K562 (cell line): ENCODE measurements at regions not wholly inside any gene's neighbourhood (a gene's known extent, or its start where the extent isn't known, plus 50 kb on each side); places are given as distances from the start of the nearest gene placed in this dataset.

Experiments used
- ATAC-seq: fragments of 200-7000 bp; cut with Tn5 transposase; 3 replicates; pipeline ENCODE4 v1.9.1; 2020; ENCODE audit warnings: moderate library complexity
- BruUV-seq: library from RNA; stranded (reverse); fragments of 400-500 nt; replicated peaks from 2 replicates; lab custom pipeline; 2021; lab: Mats Ljungman, UMichigan
- CTCF ChIA-PET: fragments of 300-600 bp; formaldehyde crosslinking; extraction: SDS; loops from one replicate; lab custom pipeline; 2021; ENCODE audit warnings: low intra/inter-chr PET ratio; lab: Yijun Ruan, JAX
- POLR2A ChIA-PET: fragments of 300-600, 350-650 bp; sonication (Branson Sonifier 250); formaldehyde crosslinking; extraction: SDS; loops from one replicate; lab custom pipeline; 2021; ENCODE audit warnings: antibody characterized with exemption, inconsistent platforms; lab: Yijun Ruan, JAX
- DNase-seq, 4 experiments: peaks; one replicate each; pipeline versions ENCODE4 v3.0.0 to v3.0.0-alpha.2; 2011 to 2018; ENCODE audit warnings: low spot score in 3 of 4, mixed read lengths in 3 of 4; ENCODE audit errors: extremely low read depth in 1 of 4
- FAIRE-seq: peaks from 2 replicates; lab custom pipeline; 2011; peaks lifted over from hg19 to GRCh38; lab: Jason Lieb, UNC
- H2AFZ ChIP-seq: 2 replicates; pipeline ENCODE4 v1.6.0; 2011; ENCODE audit warnings: low read depth, low read length, control low read depth, inconsistent platforms
- H3K27ac ChIP-seq: fragments of 200-600 bp; 3 replicates; pipeline ENCODE4 v1.8.0; 2011; ENCODE audit warnings: low read depth, mild to moderate bottlenecking, control low read depth, inconsistent platforms, low read length, moderate library complexity, mixed read lengths; ENCODE audit errors: extremely low read depth
- H3K27me3 ChIP-seq, 2 experiments: fragments of 300-600 bp in 1 of 2; 2 replicates in 1 of 2; 3 replicates in 1 of 2; pipeline versions ENCODE4 v1.6.0 to v1.8.0; 2011; ENCODE audit warnings: inconsistent platforms in 2 of 2, low read length in 2 of 2, mild to moderate bottlenecking in 1 of 2, mixed read lengths in 1 of 2, moderate library complexity in 1 of 2; ENCODE audit not compliant: control insufficient read depth in 2 of 2, insufficient read depth in 2 of 2
- H3K36me3 ChIP-seq: fragments of 300-600 bp; 3 replicates; pipeline ENCODE4 v1.8.0; 2011; ENCODE audit warnings: mild to moderate bottlenecking, low read length, inconsistent platforms; ENCODE audit not compliant: control insufficient read depth, insufficient read depth
- H3K4me1 ChIP-seq, 2 experiments: fragments of 200-600 bp in 1 of 2; replicated peaks in 1 of 2; 2 replicates in 1 of 2; 3 replicates in 1 of 2; pipeline versions ENCODE4 v1.5.1 to v1.8.0; 2011; ENCODE audit warnings: inconsistent platforms in 2 of 2, low read length in 2 of 2, mild to moderate bottlenecking in 1 of 2, mixed read lengths in 1 of 2, moderate library complexity in 1 of 2; ENCODE audit not compliant: control insufficient read depth in 2 of 2, insufficient read depth in 2 of 2
- H3K4me2 ChIP-seq: 2 replicates; pipeline ENCODE4 v1.6.1; 2011; ENCODE audit warnings: low read length, control low read depth, inconsistent platforms, mixed read lengths; ENCODE audit not compliant: insufficient read depth
- H3K4me3 ChIP-seq: fragments of 200-600 bp; sonication (generic), shearing (Covaris generic); 2 replicates; pipeline ENCODE4 v1.5.1; 2016; ENCODE audit warnings: control low read depth, inconsistent platforms
- H3K79me2 ChIP-seq: fragments of 200-600 bp; 3 replicates; pipeline ENCODE4 v1.8.0; 2011; ENCODE audit warnings: low read length, inconsistent platforms; ENCODE audit not compliant: control insufficient read depth, insufficient read depth
- H3K9ac ChIP-seq, 2 experiments: 2 replicates each; pipeline versions ENCODE4 v1.6.0 to v1.6.1; 2011; ENCODE audit warnings: low read depth in 2 of 2, low read length in 2 of 2, control low read depth in 1 of 2, inconsistent platforms in 1 of 2, mild to moderate bottlenecking in 1 of 2, mixed read lengths in 1 of 2; ENCODE audit not compliant: insufficient read depth in 1 of 2
- H3K9me1 ChIP-seq: one replicate; pipeline ENCODE4 v1.6.0; 2011; ENCODE audit warnings: inconsistent platforms, mild to moderate bottlenecking, low read length, moderate library complexity; ENCODE audit not compliant: control insufficient read depth, insufficient read depth
- H3K9me3 ChIP-seq: replicated peaks from 2 replicates; pipeline ENCODE4 v1.5.1; 2011; ENCODE audit warnings: low read depth, low read length, inconsistent platforms; ENCODE audit not compliant: control insufficient read depth, insufficient read depth
- H4K20me1 ChIP-seq: replicated peaks from 2 replicates; pipeline ENCODE4 v1.6.1; 2011; ENCODE audit warnings: low read length, inconsistent platforms, mixed read lengths; ENCODE audit not compliant: control insufficient read depth, insufficient read depth
- ARID1B ChIP-seq: fragments of 450-650 bp; IDR thresholded peaks from 2 replicates; pipeline ENCODE4 v1.6.1; 2016; ENCODE audit warnings: antibody characterized with exemption, mild to moderate bottlenecking, inconsistent platforms
- ATF3 ChIP-seq, 2 experiments: fragments of 450-650 bp in 1 of 2; sonication (generic) in 1 of 2; formaldehyde crosslinking in 1 of 2; IDR thresholded peaks in 1 of 2; conservative IDR thresholded peaks in 1 of 2; 2 replicates each; pipeline versions ENCODE4 v1.6.1 to v1.8.1; 2016 to 2023; ENCODE audit warnings: mild to moderate bottlenecking in 2 of 2, moderate library complexity in 2 of 2, inconsistent platforms in 1 of 2, missing genetic modification reagents in 1 of 2
- CBFB ChIP-seq: sonication (generic); formaldehyde crosslinking; IDR thresholded peaks from 2 replicates; pipeline ENCODE4 v1.4.0; 2020; ENCODE audit warnings: mild to moderate bottlenecking, missing genetic modification reagents
- IRF1 ChIP-seq: sonication (generic); formaldehyde crosslinking; IDR thresholded peaks from 2 replicates; pipeline ENCODE4 v1.8.0; 2022; ENCODE audit warnings: missing genetic modification reagents, mild to moderate bottlenecking, borderline replicate concordance
- KAT7 ChIP-seq: sonication (generic); formaldehyde crosslinking; IDR thresholded peaks from 2 replicates; pipeline ENCODE4 v1.8.0; 2022; ENCODE audit warnings: missing genetic modification reagents, mild to moderate bottlenecking, borderline replicate concordance
- NFXL1 ChIP-seq: fragments of 450-650 bp; formaldehyde crosslinking; IDR thresholded peaks from 2 replicates; pipeline ENCODE4 v1.4.0; 2021; ENCODE audit warnings: mild to moderate bottlenecking
- PHB2 ChIP-seq: fragments of 450-650 bp; IDR thresholded peaks from 2 replicates; pipeline ENCODE4 v1.6.1; 2017; ENCODE audit warnings: low read depth
- RBM14 ChIP-seq: fragments of 200-400 bp; formaldehyde crosslinking; IDR thresholded peaks from 2 replicates; pipeline ENCODE4 v1.6.1; 2018; ENCODE audit warnings: low read depth, mild to moderate bottlenecking, low read length, moderate library complexity, borderline replicate concordance; ENCODE audit not compliant: insufficient read depth
- SP2 ChIP-seq: IDR thresholded peaks from 2 replicates; pipeline ENCODE4 v1.6.1; 2011; ENCODE audit warnings: mild to moderate bottlenecking, low read depth, low read length, moderate library complexity; ENCODE audit not compliant: poor library complexity, severe bottlenecking; ENCODE audit errors: extremely low read depth
- SUPT5H ChIP-seq: fragments of 450-650 bp; IDR thresholded peaks from 2 replicates; pipeline ENCODE4 v1.6.1; 2016
- TAF9B ChIP-seq: fragments of 450-650 bp; IDR thresholded peaks from 2 replicates; pipeline ENCODE4 v1.6.1; 2018; ENCODE audit warnings: mild to moderate bottlenecking; ENCODE audit not compliant: partially characterized antibody
- TEAD2 ChIP-seq: fragments of 450-650 bp; IDR thresholded peaks from 2 replicates; pipeline ENCODE4 v1.6.1; 2016; ENCODE audit warnings: missing genetic modification characterization, control low read depth, missing compliant biosample characterization
- TRIM24 ChIP-seq, 2 experiments: fragments of 450-650 bp; IDR thresholded peaks; 2 replicates each; pipeline ENCODE4 v1.6.1; 2016
- ZNF165 ChIP-seq: fragments of 250-450 bp; sonication (Bioruptor Pico); IDR thresholded peaks from 2 replicates; pipeline ENCODE4 v1.4.0; 2020; ENCODE audit warnings: borderline replicate concordance
- WGBS: fragments of 100-300 bp; shearing (Covaris generic); methylation state at CpG from one replicate; pipeline ENCODE4 v1.1.6; 2016; ENCODE audit warnings: low coverage, mixed read lengths; ENCODE audit not compliant: insufficient coverage; ENCODE audit errors: missing lambda C conversion rate; 5-methylcytosine and 5-hydroxymethylcytosine counted together
- in situ Hi-C: fragments of 300-500 bp; cut with MboI; formaldehyde crosslinking; loops from 4 replicates; pipeline ENCODE4 v1.15.0; 2018; ENCODE audit warnings: inconsistent platforms, mixed read lengths
- intact Hi-C: fragments of 100-400 bp; cut with micrococcal nuclease; formaldehyde crosslinking; loops from 2 replicates; pipeline ENCODE4 v1.14.2; 2022
- TF ChIP-seq, protein P1 (sequence below): fragments of 250-450 bp; sonication (Bioruptor Pico); IDR thresholded peaks from 2 replicates; pipeline ENCODE4 v1.5.0; 2020; ENCODE audit warnings: mild to moderate bottlenecking, borderline replicate concordance
- TF ChIP-seq, protein P2 (sequence below), 2 experiments: fragments of 450-650 bp; conservative IDR thresholded peaks; 2 replicates each; pipeline ENCODE4 v1.6.1; 2017; ENCODE audit warnings: mild to moderate bottlenecking in 2 of 2, moderate library complexity in 2 of 2

GRCh38 chr14:61103541-61104339 is 122.7 kb downstream of the SLC38A6 start:
- Histone ChIP-seq H3K4me2 (peak overlapping the region; percentile 79), H3K9me1 (no peaks in the 10 kb centered on the region), H3K27me3 (no peaks in the 10 kb centered on the region), H4K20me1 (no peaks in the 10 kb centered on the region), H3K9ac (peak overlapping the region; percentile 69 to 70; a peak in 3 of 4 replicates), H3K79me2 (no peaks in the 10 kb centered on the region), H3K27ac (peak overlapping the region; percentile 98), H2AFZ (peak overlapping the region; percentile 95), H3K36me3 (no peaks in the 10 kb centered on the region; the same call in 2 of the 3 replicates), H3K4me3 (no peak overlapping the region), H3K9me3 (no peaks in the 10 kb centered on the region), H3K4me1 (peaks cover 9 to 33% of the 10 kb centered on the region in 2 experiments; a peak in 4 of 5 replicates)
- in situ Hi-C loops (no loop called here), intact Hi-C loops (no loop called here)
- CTCF ChIA-PET: no interaction called here
- FAIRE-seq (peak; percentile 93), ATAC-seq (peak; percentile 94), DNase-seq (peak; percentile 77 to 84 (median 78))
- 3% methylated on average over 9 of the region's 11 CpGs for WGBS
- BruUV-seq: no TSS peak
- POLR2A ChIA-PET: interaction anchor here (0.7 kb wide), 1 partner anchor 119 kb away, joined by 4 read pairs; no protein-coding TSS in a partner anchor
- TF ChIP-seq CBFB (CRISPR knock-in tag) (no peak), ARID1B (peak; percentile 82), TRIM24 (IDR thresholded peaks at IDR 0.05) (peak; percentile 17 to 40; a peak in 1 of 4 replicates), SP2 (no peak), TEAD2 (peak; percentile 76), TAF9B (peak; percentile 73), PHB2 (no peak), NFXL1 (CRISPR knock-in tag) (no peak), SUPT5H (0 out of 2 replicates have a peak, but pooled peaks have one; percentile 29), KAT7 (CRISPR knock-in tag) (no peak), IRF1 (CRISPR knock-in tag) (no peak), ZNF165 (CRISPR knock-in tag) (no peak), ATF3 (IDR thresholded peaks at IDR 0.05) (peak; percentile 94), ATF3 (CRISPR knock-in tag; conservative IDR thresholded peaks at IDR 0.05) (no peak), RBM14 (no peak)
- TF ChIP-seq, protein P1, sequence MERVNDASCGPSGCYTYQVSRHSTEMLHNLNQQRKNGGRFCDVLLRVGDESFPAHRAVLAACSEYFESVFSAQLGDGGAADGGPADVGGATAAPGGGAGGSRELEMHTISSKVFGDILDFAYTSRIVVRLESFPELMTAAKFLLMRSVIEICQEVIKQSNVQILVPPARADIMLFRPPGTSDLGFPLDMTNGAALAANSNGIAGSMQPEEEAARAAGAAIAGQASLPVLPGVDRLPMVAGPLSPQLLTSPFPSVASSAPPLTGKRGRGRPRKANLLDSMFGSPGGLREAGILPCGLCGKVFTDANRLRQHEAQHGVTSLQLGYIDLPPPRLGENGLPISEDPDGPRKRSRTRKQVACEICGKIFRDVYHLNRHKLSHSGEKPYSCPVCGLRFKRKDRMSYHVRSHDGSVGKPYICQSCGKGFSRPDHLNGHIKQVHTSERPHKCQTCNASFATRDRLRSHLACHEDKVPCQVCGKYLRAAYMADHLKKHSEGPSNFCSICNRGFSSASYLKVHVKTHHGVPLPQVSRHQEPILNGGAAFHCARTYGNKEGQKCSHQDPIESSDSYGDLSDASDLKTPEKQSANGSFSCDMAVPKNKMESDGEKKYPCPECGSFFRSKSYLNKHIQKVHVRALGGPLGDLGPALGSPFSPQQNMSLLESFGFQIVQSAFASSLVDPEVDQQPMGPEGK (CRISPR knock-in tag): no peak
- TF ChIP-seq, protein P2, sequence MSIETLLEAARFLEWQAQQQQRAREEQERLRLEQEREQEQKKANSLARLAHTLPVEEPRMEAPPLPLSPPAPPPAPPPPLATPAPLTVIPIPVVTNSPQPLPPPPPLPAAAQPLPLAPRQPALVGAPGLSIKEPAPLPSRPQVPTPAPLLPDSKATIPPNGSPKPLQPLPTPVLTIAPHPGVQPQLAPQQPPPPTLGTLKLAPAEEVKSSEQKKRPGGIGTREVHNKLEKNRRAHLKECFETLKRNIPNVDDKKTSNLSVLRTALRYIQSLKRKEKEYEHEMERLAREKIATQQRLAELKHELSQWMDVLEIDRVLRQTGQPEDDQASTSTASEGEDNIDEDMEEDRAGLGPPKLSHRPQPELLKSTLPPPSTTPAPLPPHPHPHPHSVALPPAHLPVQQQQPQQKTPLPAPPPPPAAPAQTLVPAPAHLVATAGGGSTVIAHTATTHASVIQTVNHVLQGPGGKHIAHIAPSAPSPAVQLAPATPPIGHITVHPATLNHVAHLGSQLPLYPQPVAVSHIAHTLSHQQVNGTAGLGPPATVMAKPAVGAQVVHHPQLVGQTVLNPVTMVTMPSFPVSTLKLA (conservative IDR thresholded peaks at IDR 0.05): 0 out of 4 replicates have a peak, but pooled peaks of 1 of the 2 experiments have one; percentile 40
